SJCRH30 (cell line): ENCODE measurements at regions not wholly inside any gene's neighbourhood (a gene's known extent, or its start where the extent isn't known, plus 50 kb on each side); places are given as distances from the start of the nearest gene placed in this dataset.

ENCODE experiments used
- DNase-seq, 2 experiments: peaks; one replicate each; pipeline ENCODE4 v3.0.0-alpha.2; 2015 to 2020
- H3K27ac ChIP-seq: fragments of 250-450 bp; sonication (Bioruptor Pico); 2 replicates; pipeline ENCODE4 v1.5.1; 2020; ENCODE audit warnings: mild to moderate bottlenecking, moderate library complexity
- H3K27me3 ChIP-seq: fragments of 250-450 bp; sonication (Bioruptor Pico); 2 replicates; pipeline ENCODE4 v1.5.1; 2020; ENCODE audit warnings: mild to moderate bottlenecking, moderate library complexity
- H3K36me3 ChIP-seq: fragments of 250-450 bp; sonication (Bioruptor Pico); 2 replicates; pipeline ENCODE4 v1.5.1; 2020; ENCODE audit warnings: mild to moderate bottlenecking, moderate library complexity
- H3K4me1 ChIP-seq: fragments of 250-450 bp; sonication (Bioruptor Pico); 2 replicates; pipeline ENCODE4 v1.5.1; 2020; ENCODE audit warnings: mild to moderate bottlenecking, moderate library complexity
- H3K4me3 ChIP-seq: fragments of 250-450 bp; sonication (Bioruptor Pico); 2 replicates; pipeline ENCODE4 v1.5.1; 2020; ENCODE audit warnings: mild to moderate bottlenecking, moderate library complexity
- H3K9me3 ChIP-seq: fragments of 250-450 bp; sonication (Bioruptor Pico); replicated peaks from 2 replicates; pipeline ENCODE4 v1.5.1; 2020; ENCODE audit warnings: mild to moderate bottlenecking, moderate library complexity

DNA sequence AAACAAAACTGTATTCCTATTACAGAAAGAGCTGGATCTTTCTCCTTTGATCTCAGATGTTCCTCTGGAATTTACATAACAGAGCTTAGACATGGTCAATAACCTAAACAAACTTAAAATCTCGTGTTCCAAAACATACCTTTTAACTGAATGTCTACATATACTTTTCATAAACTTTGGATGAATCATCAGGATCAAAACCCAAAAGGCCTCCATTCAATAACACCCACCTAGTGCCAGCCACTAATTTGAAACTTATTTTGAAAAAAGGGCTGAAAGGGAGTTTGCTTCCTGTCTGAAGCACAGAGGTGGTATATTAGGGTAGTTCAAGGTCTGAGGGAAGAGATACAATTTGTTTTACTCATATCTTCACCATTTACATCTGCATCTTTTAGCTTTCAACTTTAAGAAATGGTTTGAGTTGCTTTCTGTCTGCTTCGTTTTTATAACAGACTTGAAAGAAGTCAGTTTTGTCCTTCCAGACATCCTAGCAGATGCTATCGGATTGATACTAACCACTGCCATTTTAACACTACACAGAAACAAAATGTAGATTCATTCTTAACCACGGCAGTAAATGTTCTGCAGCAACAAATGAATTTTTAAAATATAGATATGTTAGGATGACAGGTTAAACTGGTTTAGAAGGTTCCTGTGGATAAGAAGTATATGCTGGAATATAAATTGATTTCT is 242.8 kb upstream of the DKK2 start:
- DNase-seq = no peak
- no peaks in the 10 kb centered on the region for H3K9me3 ChIP-seq
- H3K4me3 ChIP-seq = no peak overlapping the region
- H3K27ac ChIP-seq = peak overlapping the region; percentile 40
- H3K27me3 ChIP-seq = no peaks in the 10 kb centered on the region
- H3K4me1 ChIP-seq = peaks cover 28% of the 10 kb centered on the region
- no peaks in the 10 kb centered on the region for H3K36me3 ChIP-seq

DNA sequence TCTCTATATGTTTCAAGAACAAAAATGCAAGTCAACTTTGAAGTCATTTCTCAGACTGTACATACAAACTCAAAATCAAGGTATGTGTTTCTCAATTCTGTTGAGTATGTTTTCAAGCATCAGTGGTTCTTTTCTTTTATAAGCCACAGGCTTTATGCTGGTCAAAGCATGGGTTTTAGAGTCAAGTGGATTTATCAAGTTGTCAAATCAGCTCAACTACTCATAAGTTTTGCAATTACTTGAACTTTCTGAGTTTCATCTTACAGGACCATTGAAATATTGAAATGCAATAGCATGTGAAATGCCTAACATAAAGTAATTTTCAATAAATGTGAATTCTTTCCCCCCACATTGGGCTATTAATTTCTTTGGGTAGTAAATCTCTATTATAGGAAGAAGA is 239.9 kb upstream of the DKK2 start:
- Histone ChIP-seq H3K4me1 (peaks cover 20% of the 10 kb centered on the region), H3K4me3 (no peak overlapping the region), H3K9me3 (no peaks in the 10 kb centered on the region), H3K36me3 (no peaks in the 10 kb centered on the region), H3K27ac (no peak overlapping the region), H3K27me3 (no peaks in the 10 kb centered on the region)
- no peak for DNase-seq

DNA sequence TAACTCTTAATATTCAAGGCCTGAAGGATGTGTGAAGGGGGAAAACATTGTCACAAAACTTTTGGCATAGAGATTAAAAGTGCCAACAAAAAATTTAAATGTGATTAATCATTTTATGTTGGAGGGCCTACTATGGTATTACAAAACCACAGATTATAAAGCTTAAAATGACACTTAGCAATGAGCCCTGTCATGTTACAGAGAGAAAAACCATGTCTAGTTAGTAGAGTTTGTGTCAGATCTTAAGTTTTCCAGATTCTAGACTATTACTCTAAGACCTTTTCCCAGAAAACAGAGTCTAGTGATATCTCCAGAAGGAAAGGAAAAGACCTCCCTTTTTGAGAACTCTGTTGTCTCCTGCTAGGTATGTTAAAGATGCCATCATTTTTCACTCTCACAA is 239.1 kb upstream of the DKK2 start:
- Histone ChIP-seq H3K4me1 (peaks cover 17% of the 10 kb centered on the region), H3K27ac (no peak overlapping the region), H3K9me3 (no peaks in the 10 kb centered on the region), H3K4me3 (no peak overlapping the region), H3K27me3 (no peaks in the 10 kb centered on the region), H3K36me3 (no peaks in the 10 kb centered on the region)
- no peak for DNase-seq

DNA sequence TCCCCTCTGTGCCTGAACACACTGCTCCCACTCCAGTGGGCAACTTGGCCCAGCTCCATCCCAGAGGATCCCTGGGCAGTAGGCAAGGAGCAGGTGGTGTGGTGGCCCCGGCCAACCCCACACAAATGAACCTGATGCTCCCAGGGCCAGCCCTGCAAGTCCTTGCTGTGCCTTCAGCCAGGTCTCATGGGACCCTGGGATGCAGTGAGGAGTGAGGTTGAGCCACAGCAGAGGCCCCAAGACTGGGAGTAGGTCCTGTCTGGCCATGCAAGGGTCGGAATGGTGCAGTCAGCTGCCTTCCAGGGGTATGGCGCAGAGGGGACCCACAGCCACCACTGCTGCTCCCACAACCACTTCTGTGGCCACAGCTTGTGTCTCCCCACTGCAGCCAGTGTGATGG is 234.5 kb upstream of the DKK2 start:
- Histone ChIP-seq H3K9me3 (no peaks in the 10 kb centered on the region), H3K4me1 (peaks cover 5% of the 10 kb centered on the region), H3K27me3 (no peaks in the 10 kb centered on the region), H3K36me3 (no peaks in the 10 kb centered on the region), H3K4me3 (no peak overlapping the region), H3K27ac (no peak overlapping the region)
- no peak for DNase-seq

DNA sequence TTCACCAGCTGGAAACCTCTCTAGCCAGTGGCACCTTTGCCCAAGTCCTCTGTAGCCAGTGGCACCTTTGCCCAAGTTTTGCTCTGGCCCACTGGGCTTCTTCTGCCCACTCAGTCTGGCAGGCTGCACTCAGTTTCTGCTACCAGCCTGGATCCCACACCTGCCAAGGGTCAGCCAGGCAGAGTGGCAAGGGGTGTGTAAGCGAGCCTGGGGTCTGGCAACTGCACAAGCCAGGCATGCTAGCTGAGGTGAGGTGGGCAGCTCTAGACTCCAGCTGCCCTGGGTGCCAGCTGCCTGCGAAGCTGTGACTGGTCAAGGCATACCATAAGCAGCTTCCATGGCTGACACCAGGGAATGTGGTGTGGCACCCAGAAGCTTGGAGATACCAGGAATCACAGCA is 233.1 kb upstream of the DKK2 start:
- no peak overlapping the region for H3K27ac ChIP-seq
- H3K4me1 ChIP-seq = peaks cover 8% of the 10 kb centered on the region
- no peaks in the 10 kb centered on the region for H3K27me3 ChIP-seq
- H3K4me3 ChIP-seq = no peak overlapping the region
- H3K36me3 ChIP-seq = no peaks in the 10 kb centered on the region
- DNase-seq = no peak
- H3K9me3 ChIP-seq = no peaks in the 10 kb centered on the region

DNA sequence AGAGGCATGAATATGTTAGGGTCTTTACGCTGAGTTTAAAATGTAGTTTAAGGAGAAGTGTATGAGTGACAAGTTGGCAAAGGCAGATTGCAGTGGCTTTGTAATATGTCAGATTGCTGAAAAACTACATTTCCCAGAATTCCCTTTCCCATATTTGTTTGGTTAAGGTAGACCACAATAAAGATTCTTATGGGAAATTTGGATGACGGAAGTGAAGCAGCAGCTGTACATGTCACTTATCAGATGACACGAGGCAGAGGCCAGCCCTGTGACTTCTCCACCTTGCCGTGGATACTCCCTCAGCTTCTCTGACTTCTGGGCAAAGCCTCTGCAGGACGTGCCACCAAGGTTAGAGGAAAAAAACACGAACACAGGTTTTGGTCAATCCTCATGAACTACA is 229.7 kb upstream of the DKK2 start:
- peak; percentile 58 to 79 for DNase-seq
- peaks cover 16% of the 10 kb centered on the region for H3K4me1 ChIP-seq
- no peaks in the 10 kb centered on the region for H3K36me3 ChIP-seq
- no peaks in the 10 kb centered on the region for H3K9me3 ChIP-seq
- H3K4me3 ChIP-seq = peak overlapping the region; percentile 43
- no peaks in the 10 kb centered on the region for H3K27me3 ChIP-seq
- peak overlapping the region; percentile 47 for H3K27ac ChIP-seq

DNA sequence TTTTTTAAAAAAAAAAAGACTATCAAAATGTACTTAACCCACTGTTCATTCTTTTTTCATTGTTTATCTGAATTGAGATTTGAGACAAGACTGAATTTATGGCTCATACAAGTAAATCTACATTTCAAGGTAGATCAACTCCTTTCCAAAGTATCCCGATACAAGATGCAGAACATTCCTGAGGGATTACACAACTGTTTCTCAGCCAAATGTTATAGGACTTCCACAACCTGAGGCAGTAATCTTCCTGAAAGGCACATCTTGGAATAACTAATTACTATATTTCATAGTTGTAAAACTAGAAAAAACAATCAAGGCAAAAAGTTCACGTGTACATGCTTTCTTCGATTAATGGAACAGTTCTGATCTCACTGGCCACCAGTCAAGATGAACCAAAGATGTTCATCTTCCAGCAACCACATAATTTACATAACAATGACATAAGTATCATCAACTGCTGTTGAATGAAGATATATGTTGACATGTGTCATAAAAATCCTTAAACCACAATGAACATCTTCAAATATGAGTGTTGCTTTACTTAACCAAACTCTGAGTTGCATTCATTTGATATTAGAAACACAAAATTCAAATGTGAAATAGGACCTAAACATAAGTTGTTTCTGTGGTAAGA is 225.2 kb upstream of the DKK2 start:
- DNase-seq = no peak
- H3K27me3 ChIP-seq = no peaks in the 10 kb centered on the region
- H3K27ac ChIP-seq = no peak overlapping the region
- no peaks in the 10 kb centered on the region for H3K9me3 ChIP-seq
- no peaks in the 10 kb centered on the region for H3K36me3 ChIP-seq
- peaks cover 35% of the 10 kb centered on the region for H3K4me1 ChIP-seq
- H3K4me3 ChIP-seq = no peak overlapping the region

DNA sequence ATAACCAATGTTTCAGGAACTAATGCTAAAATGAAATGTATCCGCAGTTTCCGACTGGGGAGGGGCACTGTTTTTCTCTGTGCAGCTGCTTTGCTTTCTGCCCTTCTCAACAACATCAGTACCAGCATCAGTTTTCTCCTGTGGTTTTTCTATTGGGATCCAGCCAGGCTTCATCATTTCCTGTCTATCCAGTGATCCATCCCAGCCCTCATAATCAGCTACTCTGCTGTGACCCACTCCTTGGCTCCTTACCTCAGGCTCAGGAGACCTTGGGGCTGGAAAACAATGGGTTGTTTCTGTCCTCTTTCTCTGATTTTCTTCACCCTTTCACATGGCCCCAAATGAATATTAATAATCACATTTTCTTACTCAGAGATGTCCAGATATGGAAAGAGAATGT is 222.2 kb upstream of the DKK2 start:
- no peaks in the 10 kb centered on the region for H3K36me3 ChIP-seq
- no peak overlapping the region for H3K4me3 ChIP-seq
- H3K27ac ChIP-seq = peak overlapping the region; percentile 38
- H3K4me1 ChIP-seq = peaks cover 27% of the 10 kb centered on the region
- no peaks in the 10 kb centered on the region for H3K9me3 ChIP-seq
- DNase-seq = peak; percentile 61 to 83
- no peaks in the 10 kb centered on the region for H3K27me3 ChIP-seq

DNA sequence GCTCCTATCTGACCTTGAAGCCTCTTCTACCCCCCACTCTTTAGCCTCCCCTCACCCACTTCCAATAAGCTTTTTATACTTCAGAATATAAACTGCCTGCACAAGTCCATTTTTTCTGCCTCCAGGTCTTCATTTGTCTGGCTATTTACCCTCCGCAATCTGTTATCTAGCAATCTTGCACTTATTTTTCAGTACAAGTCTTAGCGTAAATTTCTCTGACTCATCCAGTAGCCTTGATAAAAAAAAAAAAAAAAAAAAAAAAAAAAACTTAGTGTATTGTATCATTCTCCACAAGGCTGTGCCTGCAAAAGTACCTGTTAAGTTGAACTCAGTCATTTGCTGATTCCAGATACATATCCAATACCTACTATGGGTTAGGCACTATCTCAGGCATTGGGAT is 219.5 kb upstream of the DKK2 start:
- Histone ChIP-seq H3K4me1 (peaks cover 30% of the 10 kb centered on the region), H3K36me3 (no peaks in the 10 kb centered on the region), H3K4me3 (no peak overlapping the region), H3K27ac (no peak overlapping the region), H3K9me3 (no peaks in the 10 kb centered on the region), H3K27me3 (no peaks in the 10 kb centered on the region)
- DNase-seq = no peak

DNA sequence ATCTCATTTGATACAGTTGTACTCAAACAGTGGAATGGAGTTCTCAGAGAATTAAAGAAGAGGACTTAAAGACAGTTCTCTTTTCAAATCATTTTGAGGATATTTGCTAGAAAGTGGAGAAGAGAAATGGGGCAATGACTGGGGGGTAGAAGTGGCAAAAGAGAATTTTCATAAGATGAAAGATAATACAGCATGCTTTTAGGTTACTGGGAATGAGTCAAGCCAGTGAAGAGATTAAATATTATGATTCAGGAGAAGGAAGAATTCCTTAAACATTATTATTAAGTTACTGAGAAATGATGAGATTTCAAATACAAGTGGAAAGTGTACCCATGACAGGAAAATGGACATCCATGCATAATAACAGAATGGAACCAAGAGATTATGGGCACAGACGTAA is 219.0 kb upstream of the DKK2 start:
- Histone ChIP-seq H3K36me3 (no peaks in the 10 kb centered on the region), H3K9me3 (no peaks in the 10 kb centered on the region), H3K27ac (no peak overlapping the region), H3K4me3 (no peak overlapping the region), H3K27me3 (no peaks in the 10 kb centered on the region), H3K4me1 (peaks cover 27% of the 10 kb centered on the region)
- no peak for DNase-seq

DNA sequence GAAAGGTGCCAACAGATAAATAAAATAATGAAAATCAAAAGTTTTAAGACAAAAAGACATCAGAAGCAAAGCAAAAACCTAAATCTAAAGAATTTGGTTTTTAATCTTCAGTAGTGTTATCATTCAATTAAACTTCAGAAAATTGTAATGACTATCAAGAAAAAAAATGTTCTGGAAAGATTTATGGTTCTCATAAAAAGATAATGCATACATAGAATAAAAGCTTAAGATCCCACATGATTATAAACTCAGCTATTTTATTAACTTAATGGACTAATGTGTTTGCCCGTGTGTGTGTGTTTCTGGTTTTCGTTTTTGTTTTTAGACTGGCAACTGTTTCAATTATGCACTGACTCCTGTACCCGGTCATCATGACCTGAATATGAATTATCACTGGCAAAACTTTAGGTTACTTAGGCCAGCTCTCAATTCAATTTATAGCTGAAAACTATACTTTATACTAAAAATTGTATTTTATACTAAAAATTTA is 217.5 kb upstream of the DKK2 start:
- Histone ChIP-seq H3K27ac (no peak overlapping the region), H3K4me1 (peaks cover 20% of the 10 kb centered on the region), H3K4me3 (no peak overlapping the region), H3K36me3 (no peaks in the 10 kb centered on the region), H3K9me3 (no peaks in the 10 kb centered on the region), H3K27me3 (no peaks in the 10 kb centered on the region)
- DNase-seq = no peak

DNA sequence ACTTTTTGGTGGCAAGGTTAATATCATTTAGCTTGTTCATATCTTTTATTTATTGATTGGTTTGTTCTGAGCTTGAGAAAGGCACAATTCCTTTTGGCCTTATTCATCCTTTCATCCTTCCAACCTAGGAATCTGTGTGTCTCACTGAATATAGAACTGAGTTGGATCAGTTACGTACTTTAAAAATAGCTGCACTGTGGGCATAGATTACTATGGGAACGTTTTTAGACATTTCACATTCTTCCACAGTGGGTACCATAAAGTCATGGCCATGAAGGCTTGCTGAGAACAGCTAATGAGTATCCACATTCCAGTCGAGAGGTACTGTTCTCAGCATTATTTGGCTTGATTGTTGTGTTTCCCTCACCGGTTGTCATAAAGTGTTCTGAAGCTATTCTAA is 217.0 kb upstream of the DKK2 start:
- H3K4me3 ChIP-seq = no peak overlapping the region
- DNase-seq = no peak
- no peaks in the 10 kb centered on the region for H3K9me3 ChIP-seq
- no peaks in the 10 kb centered on the region for H3K36me3 ChIP-seq
- H3K4me1 ChIP-seq = peaks cover 16% of the 10 kb centered on the region
- no peaks in the 10 kb centered on the region for H3K27me3 ChIP-seq
- no peak overlapping the region for H3K27ac ChIP-seq

DNA sequence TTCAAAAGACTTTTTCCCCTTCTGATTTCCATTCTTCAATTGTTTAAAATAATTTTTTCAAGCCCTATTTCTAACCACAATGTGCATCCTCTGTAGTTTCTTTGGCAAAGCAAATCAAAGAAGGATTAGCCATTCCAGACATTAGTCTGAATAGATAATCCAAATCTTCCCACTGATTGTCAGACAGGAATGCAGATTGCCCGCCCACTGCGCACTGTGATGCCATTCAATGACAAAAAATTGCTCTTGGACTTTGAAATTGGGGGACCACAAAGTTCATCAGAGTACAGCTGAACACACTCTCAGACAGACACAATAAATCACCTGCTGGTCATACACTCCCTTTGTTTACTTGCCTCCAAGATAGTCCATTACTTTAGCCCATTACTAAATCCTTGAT is 216.5 kb upstream of the DKK2 start:
- Histone ChIP-seq H3K4me1 (peaks cover 11% of the 10 kb centered on the region; the same call in 1 of the 2 replicates), H3K27ac (no peak overlapping the region), H3K9me3 (no peaks in the 10 kb centered on the region), H3K27me3 (no peaks in the 10 kb centered on the region), H3K36me3 (no peaks in the 10 kb centered on the region), H3K4me3 (no peak overlapping the region)
- DNase-seq = no peak

DNA sequence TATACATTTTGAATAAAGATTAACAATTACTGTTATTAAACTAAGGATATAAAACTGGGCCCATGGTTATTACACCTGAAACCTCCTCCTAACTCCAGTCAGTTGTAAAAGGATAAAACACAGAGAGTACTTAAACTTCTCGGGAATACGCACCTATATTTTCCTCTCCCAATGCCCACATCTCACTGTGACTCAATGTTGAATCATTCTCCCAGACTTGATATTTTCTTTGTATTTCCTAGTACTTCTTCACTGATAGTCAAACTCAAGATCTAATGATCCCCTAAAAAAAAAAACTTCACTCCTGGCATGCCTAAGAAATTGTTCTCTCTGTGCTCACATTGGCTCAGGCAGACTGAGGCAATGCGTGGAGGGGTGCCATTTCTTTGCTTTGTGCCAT is 212.5 kb upstream of the DKK2 start:
- DNase-seq = no peak
- no peaks in the 10 kb centered on the region for H3K36me3 ChIP-seq
- H3K27ac ChIP-seq = no peak overlapping the region
- no peaks in the 10 kb centered on the region for H3K27me3 ChIP-seq
- peaks cover 16% of the 10 kb centered on the region; the same call in 1 of the 2 replicates for H3K4me1 ChIP-seq
- H3K4me3 ChIP-seq = no peak overlapping the region
- H3K9me3 ChIP-seq = no peaks in the 10 kb centered on the region

DNA sequence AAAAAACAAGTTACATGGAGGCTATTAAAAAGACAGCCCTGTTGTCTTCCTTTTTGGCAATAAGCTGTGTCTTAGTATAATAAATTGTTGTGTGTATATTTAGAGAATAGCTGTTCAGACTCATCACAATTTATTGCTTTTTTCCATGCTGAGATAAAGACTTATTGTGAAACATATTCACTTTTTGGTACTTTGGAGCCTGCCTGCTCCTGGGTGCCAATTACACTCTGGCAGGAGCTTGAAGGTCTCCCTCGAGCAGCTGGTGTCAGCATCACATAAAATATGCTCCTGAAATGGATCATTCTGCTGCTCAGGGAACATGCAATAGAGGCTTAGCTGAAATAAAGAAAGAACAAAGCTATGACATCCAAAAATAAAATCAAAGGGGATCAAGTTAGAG is 211.6 kb upstream of the DKK2 start:
- Histone ChIP-seq H3K9me3 (no peaks in the 10 kb centered on the region), H3K4me1 (peaks cover 21% of the 10 kb centered on the region), H3K27me3 (no peaks in the 10 kb centered on the region), H3K27ac (no peak overlapping the region), H3K4me3 (no peak overlapping the region), H3K36me3 (no peaks in the 10 kb centered on the region)
- no peak for DNase-seq

DNA sequence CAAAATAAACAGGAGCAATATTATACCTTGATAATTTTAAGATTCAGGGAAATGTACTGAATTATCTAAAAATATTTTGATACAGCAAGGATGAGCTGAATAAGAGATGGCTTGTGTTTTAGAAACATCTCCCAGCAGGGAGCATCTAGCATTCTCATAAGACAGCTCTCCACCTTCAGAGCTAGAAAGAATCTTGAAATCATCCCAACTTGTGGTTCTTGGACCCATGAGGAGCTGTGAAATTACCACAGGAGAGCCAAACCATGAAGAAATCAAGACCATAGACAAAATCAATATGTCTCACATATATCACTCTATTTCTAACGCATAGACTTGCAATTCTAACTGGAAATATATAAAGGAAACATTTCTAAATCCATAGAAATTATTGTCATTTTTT is 210.6 kb upstream of the DKK2 start:
- H3K4me3 ChIP-seq = no peak overlapping the region
- H3K9me3 ChIP-seq = no peaks in the 10 kb centered on the region
- H3K36me3 ChIP-seq = no peaks in the 10 kb centered on the region
- H3K27ac ChIP-seq = no peak overlapping the region
- H3K27me3 ChIP-seq = no peaks in the 10 kb centered on the region
- DNase-seq = no peak
- H3K4me1 ChIP-seq = peaks cover 15% of the 10 kb centered on the region
